LoVo (cell line): ENCODE measurements at regions not wholly inside any gene's neighbourhood (a gene's known extent, or its start where the extent isn't known, plus 50 kb on each side); places are given as distances from the start of the nearest gene placed in this dataset.
"Not testable (repeated sequence)": the region's sequence is repeated elsewhere in the genome, so short reads cannot be mapped to it uniquely, and the experiment has no call there.

Experiments used
- DNase-seq: peaks from one replicate; pipeline ENCODE4 v3.0.0-alpha.2; 2016; ENCODE audit warnings: low spot score

DNA sequence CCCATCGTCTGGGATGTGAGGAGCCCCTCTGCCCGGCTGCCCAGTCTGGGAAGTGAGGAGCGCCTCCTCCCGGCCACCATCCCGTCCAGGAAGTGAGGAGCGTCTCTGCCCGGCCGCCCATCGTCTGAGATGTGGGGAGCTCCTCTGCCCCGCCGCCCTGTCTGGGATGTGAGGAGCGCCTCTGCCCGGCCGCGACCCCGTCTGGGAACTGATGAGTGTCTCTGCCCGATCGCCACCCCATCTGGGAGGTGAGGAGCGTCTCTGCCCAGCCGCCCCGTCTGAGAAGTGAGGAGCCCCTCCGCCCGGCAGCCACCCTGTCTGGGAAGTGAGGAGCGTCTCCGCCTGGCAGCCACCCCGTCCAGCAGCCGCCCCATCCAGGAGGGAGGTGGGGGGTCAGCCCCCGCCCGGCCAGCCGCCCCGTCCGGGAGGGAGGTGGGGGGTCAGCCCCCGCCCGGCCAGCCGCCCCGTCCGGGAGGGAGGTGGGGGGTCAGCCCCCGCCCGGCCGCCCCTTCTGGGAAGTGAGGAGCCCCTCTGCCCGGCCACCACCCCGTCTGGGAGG, 705.8 kb downstream of the DTWD2 start:
- DNase-seq: not testable (repeated sequence)

GRCh38 chr5:118279540-118280294, 708.6 kb downstream of the DTWD2 start:
- no peak for DNase-seq

DNA sequence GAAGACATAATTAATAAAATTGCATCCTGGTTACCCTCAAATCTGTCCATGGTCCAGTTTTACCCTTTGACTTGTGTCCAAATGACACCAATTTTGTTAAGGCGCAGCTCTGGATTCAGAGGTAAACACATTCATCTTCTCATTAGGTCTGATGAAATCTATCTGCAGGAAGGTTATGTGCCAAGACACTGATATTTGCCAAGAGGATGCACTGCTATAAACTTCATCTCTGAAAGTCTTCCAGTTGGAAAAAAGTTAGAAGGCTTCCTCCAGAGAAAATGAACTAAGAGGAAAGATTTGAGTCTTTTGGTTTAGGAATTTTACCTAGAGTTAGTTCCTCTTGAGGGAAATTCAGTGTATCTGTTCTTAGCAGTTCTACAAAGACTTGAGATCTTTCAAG, 717.8 kb downstream of the DTWD2 start:
- DNase-seq: no peak

DNA sequence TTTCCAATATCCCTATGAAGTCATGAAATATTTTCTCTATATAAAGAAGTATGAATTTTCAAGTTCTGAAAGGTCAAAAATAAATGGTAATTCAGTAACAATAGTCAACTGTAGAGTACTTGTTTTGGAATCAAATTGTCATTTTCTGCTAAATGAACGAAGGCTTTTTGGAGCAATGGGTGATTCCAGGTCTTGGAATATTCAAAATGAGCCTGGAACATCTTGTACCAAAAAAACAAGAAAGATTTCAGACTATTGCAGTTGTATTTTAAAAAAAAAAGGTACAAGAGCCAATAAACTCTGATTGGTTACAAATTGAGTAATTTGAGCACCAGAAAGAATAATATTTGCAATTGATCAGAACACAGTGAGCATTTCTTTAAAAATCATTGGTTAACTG, 730.1 kb downstream of the DTWD2 start:
- DNase-seq: no peak

- DNase-seq: no peak
Measured at GRCh38 chr5:118257066-118257465, 731.3 kb downstream of the DTWD2 start.

GRCh38 chr5:118253225-118254061, 734.9 kb downstream of the DTWD2 start:
- no peak for DNase-seq

GRCh38 chr5:118249386-118249785, 739.0 kb downstream of the DTWD2 start:
- DNase-seq: no peak

GRCh38 chr5:118247458-118247857, 740.9 kb downstream of the DTWD2 start:
- no peak for DNase-seq

DNA sequence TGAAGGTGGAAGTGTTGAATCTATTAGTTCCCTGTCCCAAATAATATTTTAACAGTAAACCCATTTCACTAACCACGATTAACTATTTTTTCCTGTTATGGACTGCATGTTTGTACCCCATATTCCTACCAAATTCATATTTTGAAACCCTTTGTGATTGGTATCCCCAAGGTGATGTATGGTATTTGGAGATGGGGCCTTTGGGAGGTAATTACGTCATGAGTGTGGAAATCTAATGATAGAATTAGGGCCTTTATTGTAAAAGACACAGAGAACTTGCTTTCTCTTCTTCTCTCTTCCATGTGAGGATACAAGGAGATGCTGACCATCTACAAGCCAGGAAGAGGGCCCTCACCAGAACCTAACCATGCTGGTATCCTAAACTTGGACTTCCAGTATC, 744.7 kb downstream of the DTWD2 start:
- no peak for DNase-seq

GRCh38 chr5:118243068-118243467, 745.3 kb downstream of the DTWD2 start:
- no peak for DNase-seq

- no peak for DNase-seq
Measured at GRCh38 chr5:118236108-118236849, 752.1 kb downstream of the DTWD2 start.

- no peak for DNase-seq
Measured at GRCh38 chr5:118233606-118234005, 754.7 kb downstream of the DTWD2 start.

DNA sequence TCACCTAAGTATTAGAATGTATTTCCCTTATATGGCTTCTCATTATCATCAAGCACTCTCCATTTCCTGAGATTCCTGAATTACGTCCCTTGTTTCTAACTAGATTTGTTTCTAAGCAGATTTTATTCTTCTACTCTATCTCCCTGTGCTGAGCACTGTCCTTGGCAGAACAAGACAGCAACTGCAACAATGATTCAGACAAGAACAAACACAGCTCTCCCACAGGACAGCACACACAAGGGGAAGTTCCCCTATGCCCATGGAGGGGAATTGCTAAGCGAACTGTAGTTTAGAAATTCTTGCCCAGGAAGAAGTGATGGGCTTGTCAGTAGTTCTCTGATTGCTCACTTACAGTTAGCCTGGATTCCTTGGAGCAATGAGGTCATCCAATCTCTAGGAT, 759.9 kb downstream of the DTWD2 start:
- no peak for DNase-seq

DNA sequence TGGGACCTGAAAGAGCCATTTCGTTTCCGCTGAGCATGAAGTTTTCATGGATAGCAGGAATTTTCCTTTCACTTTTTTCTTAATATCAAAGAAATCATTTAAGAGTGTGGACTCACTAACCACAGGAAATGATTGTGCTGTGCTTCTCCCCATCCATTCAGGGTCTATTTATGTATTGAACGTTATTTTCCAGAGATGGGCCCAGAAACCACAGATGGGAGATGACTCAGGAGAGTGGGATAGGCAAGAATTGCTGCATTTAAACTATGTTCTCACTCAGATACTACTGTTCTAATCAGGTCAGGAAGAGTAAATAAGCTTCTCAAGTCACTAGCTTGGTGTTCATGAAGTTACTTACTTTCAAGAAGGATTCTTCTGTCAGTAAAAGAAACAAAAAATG, 763.8 kb downstream of the DTWD2 start:
- no peak for DNase-seq

GRCh38 chr5:118220556-118221195, 767.7 kb downstream of the DTWD2 start:
- DNase-seq: no peak

GRCh38 chr5:118211606-118212005, 776.7 kb downstream of the DTWD2 start:
- no peak for DNase-seq

DNA sequence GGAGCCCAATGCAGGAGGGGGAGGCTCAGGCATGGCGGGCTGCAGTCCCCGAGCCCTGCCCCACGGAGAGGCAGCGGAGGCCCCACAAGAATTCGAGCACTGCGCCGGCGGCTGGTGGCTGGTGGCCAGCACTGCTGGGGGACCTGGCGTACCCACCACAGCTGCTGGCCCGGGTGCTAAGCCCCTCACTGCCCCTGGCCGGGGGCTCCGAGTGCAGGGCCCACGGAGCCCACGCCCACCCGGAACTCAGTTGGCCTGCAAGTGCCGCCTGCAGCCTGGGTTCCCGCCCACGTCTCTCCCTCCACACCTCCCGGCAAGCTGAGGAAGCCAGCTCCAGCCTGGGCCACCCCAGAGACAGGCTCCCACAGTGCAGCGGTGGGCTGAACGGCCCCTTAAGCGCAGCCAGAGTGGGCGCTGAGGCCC, 780.3 kb downstream of the DTWD2 start:
- no peak for DNase-seq

DNA sequence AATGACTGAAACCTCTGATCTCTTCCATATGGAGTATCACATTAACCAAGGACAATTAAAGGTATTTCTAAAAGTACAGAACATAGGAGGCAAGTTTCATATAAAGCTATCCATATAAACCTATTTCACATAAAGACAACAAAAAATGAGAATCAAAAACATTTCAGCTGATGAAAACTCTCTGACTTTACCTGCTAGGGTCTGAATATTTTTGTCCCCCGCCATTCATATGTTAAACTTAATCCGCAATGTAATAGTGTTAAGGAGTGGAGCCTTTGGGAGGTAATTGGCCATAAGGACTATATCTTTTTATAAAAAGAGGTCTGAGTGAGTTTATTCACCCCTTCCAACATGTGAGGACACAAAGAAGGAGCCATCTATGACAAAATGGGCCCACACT, 788.5 kb downstream of the DTWD2 start:
- no peak for DNase-seq

DNA sequence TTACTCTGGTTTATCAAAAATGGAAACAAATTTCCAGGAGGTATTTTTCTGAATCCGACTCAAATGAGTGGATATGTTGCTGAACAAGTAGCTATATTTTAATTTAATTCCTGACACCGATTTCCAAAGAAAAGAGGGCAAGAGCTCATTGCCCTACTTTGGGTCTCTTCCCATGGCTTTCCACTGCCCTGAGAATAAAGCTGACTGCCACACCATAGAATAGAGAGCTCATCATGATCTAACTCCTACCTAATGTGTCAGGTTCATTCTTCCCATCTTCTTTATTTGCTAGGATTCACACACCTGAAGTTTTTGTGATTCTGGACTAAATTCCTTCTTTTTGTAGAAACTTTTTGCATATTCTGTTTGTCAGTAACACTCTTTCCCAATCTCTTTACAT, 792.1 kb downstream of the DTWD2 start:
- DNase-seq: no peak

DNA sequence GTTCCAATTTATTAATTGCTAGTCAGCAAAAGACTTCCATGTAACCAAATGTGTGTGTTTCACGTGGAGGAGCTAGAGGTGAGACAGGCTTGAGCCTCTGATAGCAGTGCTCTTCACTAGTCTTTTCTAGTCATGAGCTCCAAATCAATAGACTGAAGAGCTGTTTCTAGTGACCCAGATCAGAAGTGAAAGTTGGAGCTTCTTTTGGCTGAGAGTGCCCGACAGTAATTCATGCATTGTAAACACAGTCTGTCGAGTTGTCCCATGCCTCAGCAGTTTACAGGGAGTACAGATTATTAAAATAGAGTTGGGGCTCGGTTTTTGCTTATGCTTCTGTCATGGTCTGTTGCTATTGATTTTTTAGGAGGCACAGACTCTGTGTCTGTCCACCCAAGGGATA, 793.1 kb downstream of the DTWD2 start:
- DNase-seq: no peak

DNA sequence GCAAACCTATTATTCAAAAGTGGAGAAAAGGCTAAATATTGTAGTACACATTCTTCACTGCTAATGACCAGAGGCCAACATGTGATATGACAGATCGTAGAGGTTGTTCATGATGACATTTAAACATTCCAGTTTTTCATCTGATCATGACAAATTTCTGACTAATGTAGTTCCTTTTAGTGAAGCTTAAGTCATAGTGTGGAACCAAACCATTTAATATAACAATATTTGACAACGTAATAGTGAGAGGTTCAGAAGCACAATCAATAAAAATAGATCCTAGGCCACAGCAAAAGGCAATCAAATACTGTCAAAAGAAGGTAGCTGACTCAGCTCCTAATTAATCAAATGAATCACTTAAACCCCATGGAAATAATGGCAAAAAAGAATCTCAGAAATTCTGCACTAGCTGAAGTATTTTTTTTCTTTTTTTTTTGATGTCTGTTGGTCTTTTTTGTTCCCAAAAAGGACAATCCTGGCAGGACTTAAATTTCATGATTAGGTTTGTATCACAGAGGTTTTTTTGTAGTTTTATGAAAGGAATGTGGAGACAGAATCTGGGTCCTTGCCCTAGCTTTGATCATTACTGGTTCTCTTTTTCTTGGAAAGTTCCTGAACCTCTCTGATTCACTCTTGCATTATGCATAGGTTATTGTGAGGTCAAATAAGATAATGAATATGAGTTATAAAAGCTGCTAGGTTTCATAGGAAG, 795.0 kb downstream of the DTWD2 start:
- DNase-seq: no peak
